GM21515 (cell line): ENCODE measurements at regions not wholly inside any gene's neighbourhood (a gene's known extent, or its start where the extent isn't known, plus 50 kb on each side); places are given as distances from the start of the nearest gene placed in this dataset.

ENCODE experiments used
- ATAC-seq: cut with Tn5 transposase; IDR thresholded peaks from one replicate; pipeline ENCODE4 v1.9.1; 2021; ENCODE audit not compliant: unreplicated experiment

DNA sequence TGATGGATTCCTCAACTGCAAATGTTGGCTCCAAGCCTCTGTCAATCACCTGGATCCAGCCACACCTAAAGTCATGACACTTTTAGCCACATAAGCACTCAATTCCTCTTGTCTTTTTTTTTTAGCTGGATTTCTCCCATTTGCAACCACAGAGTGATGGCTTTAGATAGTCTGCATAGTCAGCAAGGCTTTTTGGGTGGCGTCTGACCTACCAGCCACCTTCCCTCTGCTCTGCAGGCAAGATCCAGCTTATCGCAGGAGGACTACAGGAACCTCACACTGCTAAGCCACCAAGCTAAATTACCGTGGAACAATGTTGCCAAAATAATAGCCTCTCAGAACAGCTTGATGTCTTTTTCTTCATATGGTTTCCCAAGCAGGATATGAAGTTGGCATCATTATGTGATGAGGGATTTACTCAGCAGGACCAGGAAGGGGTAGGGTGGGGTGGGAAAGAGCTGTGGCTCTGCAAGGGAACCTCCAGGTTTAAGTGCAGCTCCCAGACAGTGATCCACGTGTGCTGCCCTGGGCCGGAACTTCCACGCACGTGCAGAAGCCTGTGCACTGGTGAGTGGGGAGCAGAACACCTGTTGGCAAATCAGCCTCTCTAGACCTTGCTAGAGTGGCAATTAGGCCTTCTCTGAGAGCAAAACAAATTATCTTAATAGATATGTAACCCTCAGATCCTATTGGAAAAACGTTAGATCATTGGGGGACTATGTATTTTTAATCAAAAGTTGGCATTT, 170.6 kb upstream of the NCK2 start:
- no peak for ATAC-seq

DNA sequence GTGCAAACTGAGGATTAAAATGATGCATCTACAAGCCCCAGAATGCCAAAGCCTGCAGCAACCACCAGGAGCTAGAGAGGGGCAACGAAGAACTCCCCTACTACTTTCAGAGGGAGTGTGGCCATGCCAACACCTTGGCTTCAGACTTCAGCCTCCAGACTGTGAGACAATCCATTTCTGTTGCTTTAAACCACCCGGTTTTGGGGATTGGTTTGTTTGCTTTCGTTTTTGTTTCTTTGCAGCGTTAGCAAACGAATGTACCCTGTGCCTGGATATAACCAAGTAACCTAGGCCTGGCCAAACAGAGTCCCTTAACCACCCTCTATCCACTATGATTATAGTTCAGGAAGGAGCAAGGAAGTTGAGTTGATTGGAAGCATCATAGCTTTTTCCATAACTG, 171.2 kb upstream of the NCK2 start:
- ATAC-seq = no peak

DNA sequence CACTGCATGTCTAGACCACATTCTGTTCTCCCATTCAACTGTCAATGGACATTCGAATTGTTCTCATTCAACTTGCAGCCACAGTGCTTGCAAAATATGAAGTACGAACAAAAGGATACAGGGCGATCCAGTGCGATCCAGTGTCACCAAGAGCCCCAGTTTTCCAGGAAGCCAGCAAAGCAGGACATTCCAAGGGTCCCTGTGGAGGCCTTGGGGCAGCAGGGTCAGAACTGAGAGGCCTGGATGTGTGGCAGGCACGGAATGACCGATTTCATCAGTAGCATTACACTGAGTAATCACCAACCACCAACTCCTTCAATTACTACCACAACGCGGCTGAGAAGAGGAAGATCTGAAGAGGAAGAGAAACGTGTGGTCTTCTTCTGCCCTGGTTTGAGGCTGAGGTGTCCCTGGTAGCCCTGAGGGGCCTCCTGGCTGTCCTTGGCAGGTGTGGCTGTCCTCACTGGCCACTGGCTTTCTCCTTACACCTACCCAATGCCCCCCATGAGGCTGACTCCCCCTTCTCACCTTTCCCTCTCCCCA, 172.7 kb upstream of the FHL2 start:
- peak; percentile 50 for ATAC-seq

DNA sequence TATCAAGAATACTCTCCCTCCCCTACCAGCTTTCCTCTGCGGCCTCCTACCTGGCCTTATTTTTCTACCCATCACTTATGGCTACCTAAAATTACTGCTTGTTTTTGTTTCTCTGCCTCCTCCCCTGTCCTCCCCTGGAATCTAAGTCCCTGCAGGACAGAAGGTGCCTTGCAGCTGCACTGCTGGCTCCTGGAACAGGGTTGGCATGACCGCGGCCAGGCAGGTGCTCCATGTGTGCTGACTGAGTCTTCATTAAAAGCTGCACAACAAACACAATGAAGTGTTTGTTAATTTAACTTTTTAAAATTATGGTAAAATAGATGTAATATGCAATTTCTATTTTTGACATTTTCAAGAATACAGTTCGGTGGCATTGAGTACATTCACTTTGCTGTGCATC, 171.9 kb upstream of the FHL2 start:
- no peak for ATAC-seq

DNA sequence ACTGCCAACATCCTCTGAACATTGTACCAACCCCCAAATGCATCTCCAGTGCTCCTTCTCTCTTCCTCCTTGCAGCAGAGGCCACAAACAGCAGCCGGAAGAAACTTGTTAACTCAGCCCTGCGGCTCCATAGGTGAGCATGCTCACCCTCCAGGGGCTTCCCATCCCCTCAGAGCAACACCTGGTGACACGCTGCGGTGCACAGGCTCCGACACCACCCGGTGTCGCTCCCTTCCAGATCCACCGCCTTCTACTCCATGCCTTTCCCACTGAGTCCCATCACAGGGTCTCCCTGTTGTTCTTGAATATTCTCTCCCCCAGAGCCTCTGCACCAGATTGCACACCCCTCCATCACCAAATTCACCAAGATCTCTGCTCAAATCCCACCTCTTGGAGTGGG, 171.5 kb upstream of the FHL2 start:
- no peak for ATAC-seq

DNA sequence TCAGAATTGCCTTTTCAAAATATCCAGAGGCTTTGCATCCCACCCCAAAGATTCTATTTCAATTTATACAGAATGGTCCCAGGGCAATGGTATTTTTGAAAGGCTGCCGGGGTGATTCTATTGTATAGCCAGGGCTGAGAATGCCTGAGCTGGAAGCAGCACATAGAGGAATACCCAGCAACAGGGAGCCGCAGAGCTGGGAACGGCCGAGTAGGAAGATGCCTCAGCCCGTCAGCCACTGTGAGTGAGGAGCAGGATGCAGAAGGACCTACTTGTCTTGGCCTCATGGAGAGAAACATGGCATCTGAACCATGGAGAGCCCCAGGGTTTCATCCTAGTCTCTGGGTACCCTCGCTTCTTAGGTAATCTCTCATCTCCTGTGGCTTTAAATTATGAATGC, 170.8 kb upstream of the FHL2 start:
- no peak for ATAC-seq

DNA sequence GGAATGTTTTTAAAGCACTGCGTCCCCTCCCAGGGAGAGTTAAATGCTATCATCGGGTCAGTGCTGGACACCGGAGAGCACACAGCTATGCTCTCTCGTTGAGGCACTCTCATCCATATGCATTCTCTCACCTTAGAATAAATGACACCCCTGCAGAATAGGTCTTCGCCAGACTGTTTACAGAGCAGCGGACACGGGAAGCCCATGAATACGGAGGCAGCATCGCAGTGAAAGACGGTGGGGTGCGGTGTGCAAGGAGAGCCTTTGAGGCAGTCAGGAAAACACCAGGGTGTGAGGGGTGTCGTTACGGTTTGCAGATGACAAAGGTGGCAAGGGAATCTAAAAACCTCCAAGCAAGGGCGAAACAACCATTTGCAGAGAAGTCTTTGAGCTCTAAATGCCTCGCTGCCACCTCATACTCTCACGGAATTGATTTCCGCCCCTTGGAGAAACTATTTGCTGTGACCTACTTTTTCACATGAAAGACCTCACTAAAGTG, 169.2 kb upstream of the FHL2 start:
- ATAC-seq = no peak

DNA sequence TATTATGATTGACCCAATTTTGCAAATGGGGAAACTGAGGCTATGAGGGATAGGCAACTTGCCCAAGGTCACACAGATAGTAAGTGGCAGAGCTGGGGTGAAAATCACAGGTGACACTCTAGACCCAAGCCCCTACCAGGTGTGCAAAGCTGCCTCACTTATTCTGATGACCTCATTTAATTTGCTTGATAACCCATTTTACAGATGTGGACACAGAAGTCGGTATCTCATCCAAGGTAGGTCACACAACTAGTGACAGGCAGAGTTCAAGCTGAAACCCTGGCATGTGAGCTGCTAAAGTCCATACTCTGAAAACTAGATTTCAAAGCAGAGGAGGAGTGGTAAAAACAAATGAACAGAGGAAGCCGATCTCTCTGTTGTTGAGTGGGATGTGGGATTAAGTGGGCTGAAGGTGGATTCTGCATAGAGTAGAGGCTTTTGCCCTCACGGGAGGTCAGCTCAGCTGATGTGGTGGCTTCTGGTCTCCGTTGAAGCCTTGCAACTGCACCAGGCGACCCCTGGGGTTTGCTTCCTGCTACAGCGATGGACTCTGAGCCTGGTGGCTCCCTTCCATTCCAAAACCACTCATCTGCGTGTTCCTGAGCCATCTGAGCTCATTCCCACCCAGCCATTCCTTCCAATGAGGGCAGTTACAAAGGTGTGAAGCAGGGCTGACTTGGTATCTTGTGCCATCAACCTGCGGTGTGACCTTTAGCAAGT, 164.3 kb upstream of the FHL2 start:
- no peak for ATAC-seq

DNA sequence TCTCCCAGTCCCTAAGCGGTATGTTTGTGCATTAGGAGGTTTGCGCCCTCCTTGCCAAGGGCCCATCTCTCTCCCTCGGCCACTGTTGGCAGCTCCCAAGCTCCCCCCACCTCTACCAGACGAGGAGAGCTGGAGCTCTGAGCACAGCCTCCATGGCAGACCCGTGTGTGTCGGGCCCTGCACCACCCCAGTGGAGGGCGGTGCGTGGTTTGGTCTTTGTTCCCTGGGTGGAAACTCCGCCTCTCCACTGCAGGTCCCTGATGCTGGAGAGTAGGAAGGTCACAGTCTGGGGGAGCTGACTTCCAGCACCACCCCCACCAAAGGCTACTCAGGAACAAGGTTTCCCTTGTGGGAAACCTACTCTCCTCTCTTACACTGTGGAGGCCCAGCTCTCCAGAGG, 162.6 kb upstream of the FHL2 start:
- no peak for ATAC-seq

DNA sequence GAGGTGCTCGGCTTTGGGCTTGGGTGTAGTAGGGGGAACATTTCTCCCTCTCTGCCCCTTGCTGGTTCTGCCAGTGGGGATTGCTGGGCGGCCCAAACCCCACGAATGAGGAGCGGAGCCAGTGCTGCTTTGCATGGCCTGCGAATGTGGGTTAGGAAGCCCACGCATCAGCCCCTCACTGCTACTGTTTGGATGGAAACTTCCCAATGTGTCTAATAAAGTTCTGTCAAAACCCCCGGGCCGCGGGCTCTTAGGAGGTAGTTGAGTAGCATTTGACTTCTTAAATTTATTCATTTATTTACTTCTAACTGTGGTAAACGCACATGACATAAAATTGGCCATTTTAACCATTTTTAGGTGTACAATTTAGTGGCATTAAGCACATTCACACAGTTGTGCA, 161.3 kb upstream of the FHL2 start:
- ATAC-seq = no peak

DNA sequence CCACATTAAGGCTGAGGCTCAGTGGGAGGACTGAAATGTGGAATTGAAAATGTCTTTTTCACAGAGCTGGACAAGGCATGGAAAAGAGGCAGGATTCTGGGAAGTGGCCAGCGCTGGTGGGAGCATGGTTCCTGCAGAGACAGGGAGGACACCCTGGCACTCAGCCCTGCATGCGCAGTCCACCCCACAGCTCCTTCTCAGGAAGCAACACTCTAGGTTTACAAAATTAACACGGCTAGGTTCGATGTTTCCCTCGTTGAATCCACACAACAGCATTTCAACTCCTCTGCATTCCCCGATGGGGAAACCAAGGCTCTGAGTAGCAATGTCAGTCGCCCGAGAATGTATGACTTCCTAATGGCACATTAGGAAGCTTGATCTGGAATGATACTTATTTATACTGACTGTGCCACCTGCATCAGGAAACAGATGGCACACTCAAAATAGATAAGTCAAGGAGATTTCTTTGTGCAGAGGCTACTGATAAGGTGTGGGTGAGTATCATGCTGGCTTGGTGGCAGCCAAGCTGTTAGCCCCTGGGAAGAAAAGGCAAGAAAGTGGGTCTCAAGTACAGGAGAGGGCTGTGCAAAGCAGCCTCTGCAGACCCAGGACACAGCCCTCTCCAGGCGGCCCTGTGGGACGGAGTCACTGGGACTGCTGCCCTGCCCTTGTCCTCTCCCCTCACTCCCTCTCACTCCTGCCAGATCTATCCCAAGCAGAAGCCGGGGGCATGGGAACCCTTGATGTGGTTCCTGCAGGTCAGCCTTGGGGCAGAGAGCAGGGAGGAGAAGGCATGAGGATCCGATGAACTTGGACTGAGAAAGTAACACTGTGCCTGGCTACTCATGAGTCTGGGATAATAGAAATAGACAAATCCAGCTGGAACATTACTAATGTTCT, 158.4 kb upstream of the FHL2 start:
- ATAC-seq = no peak

DNA sequence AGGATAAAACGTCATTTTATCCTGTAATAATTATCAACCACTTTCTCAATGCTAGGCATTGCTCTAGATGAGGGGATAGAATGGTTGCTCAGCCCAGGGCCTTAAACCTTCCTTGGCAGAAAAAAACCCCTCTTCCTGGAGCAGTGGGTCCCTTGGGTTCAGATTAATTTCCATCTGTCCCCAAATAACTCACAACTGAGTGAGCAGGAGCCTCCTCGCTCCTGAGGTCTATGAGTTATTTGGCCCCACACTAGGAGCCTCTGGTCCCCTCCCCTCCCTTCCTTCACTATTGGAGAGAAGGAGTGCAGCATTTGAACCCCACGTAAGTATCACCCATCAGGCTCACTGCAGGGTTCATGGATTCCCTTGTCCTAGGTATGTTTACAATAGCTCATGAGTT, 157.5 kb upstream of the FHL2 start:
- no peak for ATAC-seq

DNA sequence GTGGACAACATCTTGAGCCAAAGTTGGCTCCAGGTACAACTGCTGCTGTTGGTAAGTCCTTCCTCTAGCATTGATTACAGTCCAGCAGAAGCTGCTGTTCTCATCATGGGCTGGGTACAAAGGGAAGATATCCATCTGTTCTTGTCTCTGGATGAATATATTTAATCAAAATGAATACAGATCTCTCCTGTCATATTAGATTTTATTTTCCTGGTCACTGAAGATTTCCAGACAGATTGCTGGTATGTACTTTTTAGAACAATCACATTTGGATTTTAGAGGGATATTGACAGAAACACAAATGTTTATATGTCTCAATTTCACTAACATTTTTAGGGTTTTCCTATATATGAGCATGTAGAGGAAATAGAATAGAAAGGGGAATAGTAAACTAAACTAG, 155.4 kb upstream of the FHL2 start:
- ATAC-seq = no peak

DNA sequence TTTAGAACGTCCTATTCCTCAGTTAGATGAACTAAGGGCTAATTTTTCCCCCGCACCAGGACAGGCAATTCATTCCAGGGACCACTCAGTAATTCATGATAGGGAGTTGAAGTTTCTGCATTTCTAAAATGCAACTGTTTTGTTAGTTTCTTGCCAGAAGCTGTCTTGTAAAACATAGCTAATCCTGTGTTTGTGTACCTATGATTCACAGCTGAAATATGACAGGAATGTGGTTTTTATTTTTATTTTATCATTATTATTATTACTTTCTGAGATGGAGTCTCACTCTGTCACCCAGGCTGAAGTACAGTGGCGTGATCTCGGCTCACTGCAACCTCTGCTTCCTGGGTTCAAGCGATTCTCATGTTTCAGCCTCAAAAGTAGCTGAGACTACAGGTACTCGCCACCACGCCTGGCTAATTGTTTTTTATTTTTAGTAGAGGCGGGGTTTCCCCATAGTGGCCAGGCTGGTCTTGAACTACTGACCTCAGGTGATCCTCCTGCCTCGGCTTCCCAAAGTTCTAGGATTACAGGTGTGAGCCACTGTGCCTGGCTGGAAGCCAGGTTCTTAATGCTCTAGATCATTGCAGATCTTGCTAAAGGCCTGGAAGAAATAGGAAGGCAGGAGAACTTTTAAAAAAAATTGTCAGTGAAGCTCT, 154.8 kb upstream of the FHL2 start:
- ATAC-seq = no peak

DNA sequence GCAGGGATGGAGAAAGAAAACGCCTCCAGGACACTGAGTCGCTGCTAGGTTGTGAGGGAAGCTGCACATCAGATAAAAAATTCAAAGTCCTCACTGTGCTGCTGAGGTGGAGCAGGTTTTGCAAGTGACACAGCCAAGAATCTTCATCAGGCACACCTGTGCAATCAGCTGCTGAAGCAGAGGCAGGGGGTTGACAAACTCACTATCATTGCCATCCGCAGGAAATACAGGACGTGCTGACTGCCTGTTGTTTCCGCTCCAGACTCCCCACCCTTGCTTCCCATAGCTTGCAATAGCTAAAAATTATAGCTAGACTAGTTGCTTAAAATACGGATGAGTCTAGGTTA, 147.8 kb upstream of the FHL2 start:
- ATAC-seq = no peak

DNA sequence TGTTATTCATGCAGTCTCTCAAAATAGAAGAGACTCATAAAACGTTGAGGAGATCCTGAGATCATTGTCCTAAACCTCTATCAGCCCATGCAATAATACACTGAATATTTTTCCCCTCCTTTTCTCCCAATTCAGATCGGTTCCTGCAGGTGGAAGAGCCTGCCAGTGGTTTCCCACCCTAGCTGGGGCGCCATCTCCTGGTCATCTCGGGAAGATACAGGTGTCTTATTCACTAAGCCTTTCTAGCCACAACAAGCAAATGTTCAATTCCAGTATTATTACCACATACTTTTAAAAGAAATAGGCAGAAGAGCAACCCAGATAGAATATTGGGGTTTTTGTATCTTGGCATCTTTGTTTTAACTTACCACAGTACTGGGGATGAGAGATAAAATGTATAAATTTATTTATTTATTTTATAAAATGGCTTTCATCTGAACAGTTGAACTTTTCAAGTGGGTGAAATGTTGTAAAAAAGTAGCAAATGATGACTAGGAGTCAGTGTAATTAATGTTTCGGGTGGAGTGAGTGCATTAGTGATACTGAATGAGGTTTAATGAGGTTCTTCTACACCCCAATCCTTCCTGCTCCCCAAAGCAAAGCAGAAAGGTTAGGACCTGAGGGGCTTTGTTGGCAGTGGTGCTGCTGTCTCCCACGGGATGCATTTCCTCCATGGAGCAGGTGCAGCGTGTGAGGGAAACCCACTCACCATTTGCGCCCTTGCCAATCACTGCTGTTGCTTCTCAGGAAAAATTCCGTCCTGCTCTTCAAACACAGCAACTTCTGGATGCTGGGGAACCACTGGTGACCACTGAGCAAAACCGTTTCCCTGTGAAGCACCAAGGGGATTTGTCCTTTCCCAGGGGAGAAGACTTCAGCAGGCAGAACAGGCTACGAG, 147.1 kb upstream of the FHL2 start:
- ATAC-seq = no peak

DNA sequence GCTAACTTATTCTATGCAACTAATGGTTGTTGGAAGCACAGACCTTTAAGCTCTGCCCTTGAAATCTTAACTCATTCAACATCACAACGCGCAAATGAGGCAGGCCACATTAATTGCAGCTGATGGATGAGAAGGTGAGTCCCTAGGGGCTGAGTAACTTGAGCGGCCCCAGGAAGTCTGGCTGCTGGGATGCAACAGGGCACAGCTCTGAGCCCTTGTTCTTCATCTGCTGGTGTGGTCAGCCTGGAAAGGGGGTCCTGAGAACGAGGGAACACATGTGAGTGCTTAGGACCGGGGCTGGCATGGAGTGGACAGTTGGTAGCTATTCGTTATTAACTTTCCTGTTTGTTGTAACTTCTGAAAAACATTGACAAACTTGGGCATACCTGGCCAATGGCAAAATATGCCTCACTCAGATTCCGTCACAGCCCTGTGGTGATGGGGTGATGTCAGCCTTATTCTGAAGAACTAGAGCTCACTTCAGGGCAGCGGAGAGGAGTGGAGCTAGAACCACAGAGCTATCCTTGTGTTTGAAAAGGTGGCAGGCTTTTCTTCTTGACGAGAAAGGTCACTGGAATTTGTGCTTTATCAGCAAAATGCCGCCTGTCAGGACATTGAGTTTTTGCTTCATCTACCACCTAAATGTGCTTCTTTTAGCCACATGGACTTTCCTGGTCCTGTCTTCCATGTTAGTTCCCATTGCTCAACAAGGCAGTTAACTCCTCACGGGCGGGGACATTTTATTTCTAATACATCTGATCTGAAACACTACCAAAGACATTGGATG, 145.9 kb upstream of the FHL2 start:
- ATAC-seq = no peak

DNA sequence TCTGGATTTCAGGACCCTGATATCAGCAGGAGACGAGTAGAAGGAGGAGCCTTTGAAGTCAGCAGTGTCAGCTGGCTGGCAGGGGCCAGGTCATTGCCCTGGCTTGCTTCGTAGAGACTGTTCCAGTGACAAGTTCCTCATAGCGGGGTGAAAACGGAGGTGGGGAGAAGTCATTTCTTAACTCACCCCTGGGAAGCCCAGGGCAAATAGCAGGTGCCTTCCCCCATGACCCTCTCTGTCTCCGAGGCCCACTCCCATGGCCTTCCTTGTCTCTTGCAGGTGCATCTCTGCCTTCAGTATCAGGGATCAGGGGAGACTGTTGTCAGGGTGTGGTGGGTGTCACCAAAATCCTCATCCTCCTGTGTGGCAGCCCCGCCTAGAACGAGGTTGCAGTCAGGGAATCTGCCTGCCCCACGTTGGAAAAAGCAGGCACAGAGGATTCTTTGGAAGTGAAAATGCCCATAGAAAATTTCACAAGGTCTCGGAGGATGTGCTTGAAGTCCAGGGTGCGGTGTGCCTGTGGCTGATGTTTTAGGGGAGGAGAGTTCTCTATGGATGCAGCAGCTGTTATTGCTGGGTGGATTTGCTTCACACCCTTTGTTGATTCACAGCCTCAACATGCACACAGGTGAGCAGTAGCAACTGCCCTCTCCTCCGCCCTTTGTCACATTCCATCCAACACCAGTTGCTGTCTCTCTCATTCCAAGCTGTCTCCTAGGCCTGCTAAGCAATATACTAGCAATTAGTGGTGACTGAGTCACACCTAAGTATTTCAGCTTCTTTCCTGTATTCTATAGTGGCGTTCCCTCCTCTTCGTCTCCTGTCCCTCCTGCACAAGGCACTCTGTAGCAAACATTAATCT, 142.6 kb upstream of the FHL2 start:
- ATAC-seq = no peak
